SKM-1 treated with dmso at 0.1 percent for 144 hours (cell line): ENCODE measurements at regions not wholly inside any gene's neighbourhood (a gene's known extent, or its start where the extent isn't known, plus 50 kb on each side); places are given as distances from the start of the nearest gene placed in this dataset.
A peak's percentile ranks its signal among the peaks of the same experiment; 100 is the strongest.
"Not testable (repeated sequence)": the region's sequence is repeated elsewhere in the genome, so short reads cannot be mapped to it uniquely, and the experiment has no call there.

Source experiments
- DNase-seq: peaks from one replicate; lab custom pipeline; 2025; ENCODE audit not compliant: unreplicated experiment; lab: John Stamatoyannopoulos, UW

DNA sequence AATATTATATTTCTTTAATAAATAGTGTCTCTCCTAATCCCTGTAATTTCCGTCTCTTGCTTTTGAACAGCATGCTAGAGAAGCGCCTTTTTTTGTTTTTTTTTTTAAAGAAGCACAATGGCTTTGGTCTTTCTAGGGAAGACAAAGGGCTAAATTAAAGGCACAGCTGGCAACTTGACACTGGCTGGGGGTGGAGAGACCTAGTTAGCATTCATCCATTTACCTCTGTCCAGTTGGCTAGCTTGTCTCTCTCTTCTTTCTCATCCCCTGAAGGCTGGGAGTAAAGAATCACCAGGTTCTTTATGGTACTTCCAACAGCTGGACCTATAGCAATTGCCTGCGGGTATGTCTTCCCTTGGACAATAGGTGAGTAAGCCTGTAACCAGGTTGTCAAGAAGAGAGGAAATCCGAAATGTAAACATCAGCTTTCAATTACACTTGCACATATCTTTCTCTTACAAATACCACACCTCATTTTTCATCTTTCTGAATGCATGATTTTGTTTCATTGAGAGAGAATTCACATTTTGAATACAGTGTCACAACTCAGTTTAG, 178.4 kb upstream of the GPR101 start:
- no peak for DNase-seq

DNA sequence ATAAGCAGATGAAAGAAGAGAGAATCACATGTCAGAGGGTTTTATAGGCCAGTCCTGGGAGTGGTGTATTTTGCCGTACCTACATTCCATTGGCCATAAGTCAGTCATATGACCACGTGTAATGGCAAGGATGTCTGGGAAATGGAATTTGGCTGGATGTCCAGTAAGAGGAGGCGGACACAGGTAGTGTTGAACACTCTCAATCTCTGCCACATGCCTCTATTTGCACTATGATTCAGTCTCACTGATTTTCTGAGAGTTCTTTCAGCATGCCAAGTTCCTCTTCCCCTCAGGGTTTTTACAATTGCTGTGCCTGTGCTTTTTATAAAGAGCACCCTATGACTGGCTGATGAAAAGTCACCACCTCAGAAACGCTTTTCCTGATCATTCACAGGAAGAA, 164.2 kb upstream of the GPR101 start:
- no peak for DNase-seq

DNA sequence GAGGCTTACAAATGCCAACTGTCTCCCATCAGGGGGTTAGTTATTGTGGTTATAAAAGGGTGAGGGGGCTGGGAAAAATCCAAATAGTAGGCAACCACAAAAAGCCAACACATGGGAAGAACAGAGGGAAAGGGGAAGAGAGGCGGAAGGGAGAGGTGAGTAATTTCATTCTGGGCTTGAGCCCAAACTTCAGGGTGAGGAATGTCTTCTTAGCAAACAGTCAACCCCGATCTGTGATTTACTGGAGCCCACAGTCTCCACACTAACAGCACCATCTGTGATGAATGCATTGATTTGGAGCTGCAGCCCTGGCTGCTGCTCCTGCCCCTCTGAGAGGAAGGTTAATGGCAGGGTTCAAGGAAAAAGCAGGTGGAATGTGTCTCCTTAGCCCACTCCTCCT, 162.2 kb upstream of the GPR101 start:
- no peak for DNase-seq

DNA sequence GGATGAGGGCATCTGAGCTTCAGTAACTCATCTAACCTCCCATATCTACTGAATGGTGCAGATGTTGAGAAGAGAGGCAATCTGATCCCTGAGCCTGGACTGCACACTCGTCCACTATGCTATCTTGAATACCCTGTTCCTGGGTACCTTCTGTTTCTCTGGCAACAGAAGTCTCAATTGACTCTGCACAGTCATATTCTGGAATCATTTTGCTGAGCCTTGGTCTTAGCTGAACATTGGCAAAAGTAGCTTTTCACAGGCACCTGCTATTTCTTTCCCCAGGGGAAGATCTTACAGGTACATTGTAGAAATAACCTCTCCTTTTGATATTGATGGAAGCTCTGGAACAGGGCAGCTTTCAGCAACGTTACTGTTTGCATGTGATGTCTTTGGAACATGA, 161.5 kb upstream of the GPR101 start:
- DNase-seq, result no peak

DNA sequence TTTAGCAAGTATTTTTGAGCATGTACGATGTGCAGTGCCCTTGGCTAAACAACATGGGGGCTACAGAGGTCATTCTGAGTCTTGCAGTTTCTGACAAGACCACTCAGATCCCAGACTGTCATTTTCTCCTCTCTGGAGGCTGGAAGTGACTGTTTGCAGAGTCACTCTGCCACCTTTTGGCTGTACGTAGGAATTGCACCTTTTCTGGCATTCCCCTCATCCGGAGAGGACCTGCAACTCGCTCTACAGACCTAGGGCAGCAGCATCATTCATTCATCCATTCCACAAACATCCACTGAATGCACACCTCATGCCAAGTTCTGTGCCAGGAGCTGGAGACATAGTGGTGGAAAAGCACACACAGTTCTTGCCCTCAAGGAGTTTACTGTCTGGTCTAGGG, 160.4 kb upstream of the GPR101 start:
- DNase-seq, result no peak

DNA sequence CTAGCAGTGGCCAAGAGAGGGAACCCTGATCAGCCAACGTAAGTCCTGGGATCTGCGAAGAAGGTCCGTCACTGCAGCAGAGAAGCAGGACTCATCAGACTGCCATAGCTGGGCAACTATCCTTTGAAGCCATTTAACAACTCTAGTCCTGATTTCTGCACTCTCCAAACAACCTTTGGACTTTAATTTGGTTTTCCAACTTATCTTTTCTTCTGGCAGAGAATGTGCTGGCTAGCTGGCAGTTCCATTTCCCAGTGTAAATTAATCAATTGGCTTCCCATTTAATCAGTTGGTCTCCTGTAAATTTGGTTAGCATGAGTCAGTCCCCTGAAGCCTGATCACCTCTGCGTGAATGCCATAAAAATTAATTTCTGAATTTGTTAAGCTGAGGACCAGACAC, 153.7 kb upstream of the GPR101 start:
- DNase-seq, result no peak

DNA sequence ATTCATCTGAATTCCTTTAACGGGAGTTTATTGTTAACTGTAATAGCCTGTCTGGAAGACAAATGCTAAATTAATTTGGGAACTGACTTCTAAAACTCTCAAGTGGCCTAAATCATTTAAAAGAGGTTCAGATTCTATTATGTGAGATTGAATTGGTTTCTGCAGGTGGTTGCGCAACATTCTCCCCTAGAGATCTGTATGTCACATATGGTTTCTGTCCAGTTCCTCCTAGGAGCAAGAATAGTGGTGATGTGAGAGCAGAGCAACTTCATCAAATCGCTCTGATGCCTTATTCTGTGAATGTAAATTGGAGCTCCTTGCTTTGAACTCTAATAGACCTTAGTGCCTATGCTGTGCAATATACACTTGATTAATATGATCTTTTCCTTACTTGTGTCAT, 144.6 kb upstream of the GPR101 start:
- DNase-seq, result no peak

DNA sequence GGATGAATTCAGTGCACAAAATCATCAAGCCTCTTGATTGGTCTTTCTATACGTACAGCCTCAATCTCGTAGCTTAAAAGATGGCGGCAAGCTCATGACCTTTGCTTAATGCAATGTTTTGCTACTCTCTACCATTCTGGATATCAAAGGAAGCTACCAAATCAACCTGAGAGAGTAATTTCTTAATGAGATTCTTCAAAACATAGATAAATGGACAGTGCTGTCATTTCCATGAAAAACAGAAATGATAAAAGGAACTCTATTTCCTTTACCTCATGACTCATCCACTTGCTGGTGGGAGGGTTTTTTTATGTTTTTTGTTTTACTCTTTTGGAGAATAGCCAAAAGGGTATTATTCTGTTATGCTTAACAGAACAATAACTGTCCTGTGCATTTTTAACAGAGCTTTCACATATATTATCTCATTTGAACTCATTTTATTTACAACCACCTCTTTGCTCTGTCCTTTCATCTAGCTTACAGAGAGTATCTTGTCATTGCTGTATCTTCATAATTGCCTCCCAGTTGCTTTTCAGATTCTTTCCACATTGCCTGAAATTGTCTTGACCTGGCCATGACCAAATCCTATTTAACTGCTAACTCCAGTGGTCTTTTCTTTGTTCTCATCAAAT, 138.6 kb upstream of the GPR101 start:
- DNase-seq, result no peak

DNA sequence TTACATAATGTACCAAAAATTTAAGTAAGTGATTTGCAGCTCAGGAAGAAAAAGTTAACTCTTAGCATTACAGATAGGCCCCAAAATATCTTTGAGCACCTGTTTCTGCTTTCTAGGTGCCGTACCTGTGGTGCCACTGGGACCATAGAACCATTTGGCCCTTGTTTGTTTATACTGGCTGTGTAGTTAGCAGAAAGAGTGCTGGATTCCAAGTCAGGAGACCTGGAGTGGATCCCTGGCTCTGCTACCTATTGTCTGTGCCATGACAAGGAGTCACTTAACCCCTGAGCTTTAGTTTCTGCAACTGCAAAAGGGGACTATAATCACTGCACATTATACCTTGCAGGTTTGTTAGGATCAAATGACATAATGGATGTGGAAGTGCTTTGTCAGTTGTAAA, 137.8 kb upstream of the GPR101 start:
- DNase-seq, result no peak

DNA sequence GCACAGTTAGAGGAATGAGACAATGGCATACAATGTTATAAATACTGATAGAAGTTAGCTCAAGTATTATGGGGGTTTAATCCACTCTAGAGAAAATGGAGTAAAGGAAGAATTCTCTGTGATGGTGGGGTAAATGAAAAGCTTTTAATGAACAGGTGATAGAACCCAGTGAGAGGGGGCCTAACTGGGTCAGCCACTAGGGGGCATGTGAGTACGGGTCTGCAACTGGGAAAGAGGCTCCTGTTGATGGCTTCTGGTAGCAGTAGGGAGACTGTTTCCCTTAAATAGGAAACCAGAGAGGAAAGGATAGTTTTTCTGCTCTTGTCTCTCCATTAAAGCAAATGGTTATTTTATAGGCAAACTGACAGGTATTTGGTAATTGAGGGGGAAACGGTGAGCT, 132.8 kb upstream of the GPR101 start:
- peak; percentile 8 for DNase-seq

DNA sequence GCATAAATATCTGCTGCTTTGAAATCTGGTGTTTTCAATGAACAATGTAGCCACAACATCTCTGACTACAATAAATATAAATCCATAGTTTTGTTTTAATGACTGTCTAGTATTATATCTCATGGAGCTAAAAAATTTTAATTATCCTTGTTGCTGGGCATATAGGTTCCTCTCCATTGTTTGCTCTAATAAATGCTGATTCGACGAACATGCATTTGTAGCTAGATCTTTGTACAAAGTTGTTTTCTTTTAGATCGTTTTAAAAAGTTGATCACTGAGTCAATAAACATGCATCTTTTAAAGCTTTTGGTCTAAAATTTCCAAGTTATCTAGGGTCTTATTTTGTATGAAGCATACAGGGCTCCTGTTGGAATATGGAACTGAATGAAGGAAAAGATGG, 130.5 kb upstream of the GPR101 start:
- DNase-seq, result no peak

DNA sequence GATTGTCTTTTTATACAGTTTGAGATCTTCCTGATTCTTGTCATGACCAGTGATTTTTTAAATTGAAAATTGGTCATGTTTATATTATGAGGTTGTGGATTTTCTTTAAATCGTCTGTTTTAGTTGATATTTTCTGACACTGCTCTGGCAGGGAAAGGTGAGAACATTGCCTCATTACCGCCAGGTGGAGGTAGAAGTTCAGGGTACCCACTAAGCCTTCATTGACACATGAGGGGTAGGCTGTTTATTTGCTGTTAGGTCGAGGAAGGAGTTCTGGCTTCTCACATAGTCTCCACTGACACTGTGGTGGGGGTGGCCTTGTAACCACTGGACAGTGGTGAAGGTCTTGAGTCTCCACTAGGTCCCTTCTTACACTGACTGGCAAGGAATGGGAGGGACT, 117.6 kb upstream of the GPR101 start:
- no peak for DNase-seq

DNA sequence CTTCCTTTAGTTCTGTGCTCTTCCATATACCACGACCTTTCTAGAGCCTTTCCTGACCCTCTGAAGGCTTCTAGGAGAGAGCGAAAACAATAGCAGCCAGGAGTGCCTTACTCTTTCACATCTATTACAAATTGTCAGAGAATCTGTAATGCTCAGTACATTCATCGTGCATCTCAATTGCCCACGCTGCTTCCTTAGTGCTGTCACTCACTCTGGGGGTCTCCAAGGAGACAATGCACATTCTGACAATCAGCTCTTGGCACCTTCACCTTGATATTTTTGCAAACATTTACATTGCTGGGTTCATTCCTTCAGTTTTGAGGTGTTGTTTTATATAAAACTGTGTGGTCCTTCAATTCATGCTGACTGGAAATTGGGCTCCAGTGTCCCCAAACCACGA, 110.1 kb upstream of the GPR101 start:
- DNase-seq, result no peak

DNA sequence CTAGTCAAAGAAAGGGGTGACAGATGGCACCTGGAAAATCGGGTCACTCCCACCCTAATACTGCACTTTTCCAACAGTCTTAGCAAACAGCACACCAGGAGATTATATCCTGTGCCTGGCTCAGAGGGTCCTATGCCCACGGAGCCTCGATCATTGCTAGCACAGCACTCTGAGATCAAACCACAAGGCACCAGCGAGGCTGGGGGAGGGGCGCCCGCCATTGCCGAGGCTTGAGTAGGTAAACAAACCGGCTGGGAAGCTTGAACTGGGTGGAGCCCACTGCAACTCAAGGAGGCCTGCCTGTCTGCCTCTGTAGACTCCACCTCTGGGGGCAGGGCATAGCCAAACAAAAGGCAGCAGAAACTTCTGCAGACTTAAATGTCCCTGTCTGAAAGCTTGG, 88.9 kb upstream of the GPR101 start:
- DNase-seq, result not testable (repeated sequence)

DNA sequence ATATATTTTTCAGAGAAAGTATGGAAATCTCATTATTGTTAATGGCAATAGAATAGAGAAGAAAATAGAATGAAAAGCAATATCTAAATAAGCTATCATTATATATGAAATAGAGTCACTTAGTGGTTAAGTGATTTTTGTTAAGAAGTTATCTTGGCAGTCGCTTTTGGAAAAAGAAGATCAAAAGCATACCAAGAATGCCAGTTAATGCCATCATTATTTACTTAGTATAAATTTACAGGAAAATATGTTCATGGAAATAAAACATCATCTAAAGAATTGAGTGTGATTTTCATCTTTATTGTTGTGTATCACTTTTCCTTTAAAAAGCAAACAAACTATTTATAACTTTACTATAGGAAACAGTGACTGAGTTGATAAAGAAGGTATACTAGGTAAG, 85.3 kb upstream of the GPR101 start:
- no peak for DNase-seq

DNA sequence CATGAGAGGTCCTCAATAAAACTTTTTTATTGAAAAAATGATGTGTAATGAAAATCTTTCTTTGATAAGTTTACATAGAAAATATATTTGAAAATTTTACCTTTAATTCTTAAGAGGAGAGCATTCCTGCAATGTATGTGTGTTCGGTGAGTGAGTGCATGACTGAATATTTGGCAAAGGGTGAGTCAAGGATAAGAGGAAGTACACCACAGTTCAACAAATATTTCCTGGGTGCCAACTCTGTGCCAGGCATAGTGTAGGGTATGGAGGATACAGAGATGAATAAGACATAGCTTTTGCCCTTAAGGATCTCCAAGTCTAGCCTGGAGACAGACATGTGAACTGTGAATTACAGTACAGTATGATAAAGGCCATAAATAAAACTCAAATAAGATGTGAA, 84.7 kb upstream of the GPR101 start:
- DNase-seq, result no peak

DNA sequence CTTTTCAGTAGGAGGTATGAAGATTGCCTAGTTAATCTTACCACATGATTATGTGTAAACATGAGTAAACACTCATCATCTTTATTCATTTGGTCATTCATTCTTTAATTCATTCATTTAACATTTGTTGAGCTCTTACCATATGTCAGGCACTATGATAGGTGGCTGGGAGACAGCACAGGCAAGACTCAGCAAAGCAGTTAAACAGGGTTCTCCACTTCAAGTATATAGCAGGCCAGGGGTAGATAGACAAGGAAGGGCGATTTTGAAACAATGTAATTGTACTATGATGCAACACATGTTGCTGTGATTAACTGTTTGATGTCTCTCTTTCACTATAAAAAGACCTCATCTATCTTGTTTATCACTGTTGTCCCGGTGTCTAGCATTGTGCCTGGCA, 84.3 kb upstream of the GPR101 start:
- DNase-seq, result no peak

DNA sequence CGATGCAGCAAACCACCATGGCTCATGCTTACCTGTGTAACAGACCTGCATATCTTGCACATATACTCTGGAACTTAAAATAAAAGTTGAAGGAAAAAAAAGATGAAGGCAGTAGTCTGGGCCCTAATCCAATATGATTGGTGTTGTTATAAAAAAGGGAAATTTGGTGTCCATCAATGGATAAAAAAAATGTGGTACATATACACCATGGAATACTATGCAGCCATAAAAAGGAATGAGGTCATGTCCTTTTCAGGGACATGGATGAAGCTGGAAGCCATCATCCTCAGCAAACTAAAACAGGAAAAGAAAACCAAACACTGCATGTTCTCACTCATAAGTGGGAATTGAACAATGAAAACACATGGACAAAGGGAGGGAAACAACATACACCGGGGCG, 74.1 kb upstream of the GPR101 start:
- DNase-seq, result not testable (repeated sequence)

DNA sequence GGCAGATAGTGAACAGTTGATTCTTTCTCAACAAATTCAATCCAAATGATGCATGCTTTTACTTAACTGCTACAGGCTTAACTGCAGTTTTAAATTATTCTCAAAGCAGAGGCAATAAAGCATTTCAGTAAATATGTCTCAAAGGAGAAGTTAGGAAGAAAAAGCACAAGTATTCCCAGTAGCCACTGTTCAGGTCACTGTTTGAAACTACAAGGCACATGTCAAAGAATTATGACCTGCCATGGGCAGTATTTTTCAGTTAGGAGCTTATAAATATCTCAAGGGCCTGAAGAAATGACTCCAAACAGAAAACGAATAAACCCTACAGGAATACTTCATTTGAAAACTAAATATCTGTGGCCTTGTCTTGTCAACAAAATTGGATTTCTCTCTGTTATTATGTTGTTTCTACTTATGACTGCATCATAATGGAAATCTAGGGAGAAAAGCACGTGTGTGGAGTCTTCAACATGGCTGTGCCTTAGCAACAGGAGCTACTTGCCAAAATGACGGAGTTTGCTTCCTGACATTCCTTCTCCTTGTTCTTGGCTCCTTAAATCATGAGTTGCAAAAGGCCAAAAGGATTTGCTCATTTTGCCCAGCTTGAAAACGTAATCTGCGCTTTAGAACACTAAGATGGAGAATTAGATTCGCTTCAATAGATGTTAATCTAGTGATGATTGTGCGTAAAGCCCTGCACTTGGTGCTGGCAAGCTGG, 67.6 kb upstream of the GPR101 start:
- DNase-seq, result no peak
